A673 (cell line): ENCODE measurements at regions not wholly inside any gene's neighbourhood (a gene's known extent, or its start where the extent isn't known, plus 50 kb on each side); places are given as distances from the start of the nearest gene placed in this dataset.
A peak's percentile ranks its signal among the peaks of the same experiment; 100 is the strongest.

Experiments
- EZH2 ChIP-seq: fragments of 200-600 bp; sonication (generic); IDR thresholded peaks from 2 replicates; pipeline ENCODE4 v1.6.1; 2017; ENCODE audit warnings: borderline replicate concordance, low read depth, mild to moderate bottlenecking, mixed read lengths, antibody characterized with exemption, low read length; ENCODE audit not compliant: poor library complexity, severe bottlenecking
- TF ChIP-seq, protein P1 (sequence below): fragments of 300-800, 200-600 bp; sonication (generic); conservative IDR thresholded peaks from 2 replicates; pipeline ENCODE4 v1.5.1; 2017; ENCODE audit warnings: low read depth, mild to moderate bottlenecking, antibody characterized with exemption, low read length, moderate library complexity, mixed read lengths

DNA sequence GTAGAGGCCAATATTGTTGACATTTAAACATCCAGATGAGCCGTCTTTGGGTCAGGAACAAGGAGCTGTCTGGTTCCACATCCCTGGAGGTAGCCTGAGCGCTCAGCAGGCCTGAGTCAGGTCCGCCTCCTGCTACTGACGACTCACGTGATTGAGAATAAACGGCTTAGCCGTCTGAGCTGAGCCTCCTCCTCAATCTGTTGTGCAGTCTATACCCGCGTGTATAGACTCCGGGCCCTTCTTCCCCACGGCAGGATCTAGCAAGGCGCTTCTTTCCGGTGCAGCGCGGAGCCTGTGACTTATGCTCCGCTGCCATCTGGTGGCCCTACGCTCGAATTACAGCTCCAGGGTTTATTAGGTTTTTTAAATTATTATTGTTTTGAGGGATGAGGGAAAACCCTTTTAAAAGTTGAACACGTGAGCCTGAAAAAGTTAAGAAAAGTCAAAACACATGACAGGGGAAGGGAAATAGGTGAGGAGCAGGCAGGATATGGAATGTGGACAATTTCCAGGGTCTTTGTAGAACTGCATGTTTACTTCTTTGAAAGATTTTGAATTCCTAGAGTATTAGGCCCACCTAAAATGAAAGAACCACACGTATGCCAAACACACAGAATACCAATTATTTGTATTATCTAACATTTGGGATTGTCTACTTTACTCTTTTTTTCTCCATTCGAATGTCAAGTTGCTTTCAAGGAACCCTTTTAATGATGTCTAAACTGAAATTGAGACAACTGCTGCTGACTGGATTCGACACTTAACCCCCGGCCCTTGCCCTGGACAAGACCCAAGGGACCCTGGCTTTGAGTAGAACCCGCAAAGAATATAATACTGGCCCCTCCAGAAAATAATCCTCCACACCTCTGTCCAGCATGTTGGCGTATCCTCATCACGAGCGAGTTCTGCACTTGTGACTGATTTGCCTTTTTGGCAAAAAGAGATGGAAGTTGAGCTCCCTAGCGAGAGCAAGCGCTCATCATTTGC lies 112.4 kb upstream of the ZNF236 start:
- TF ChIP-seq, protein P1, sequence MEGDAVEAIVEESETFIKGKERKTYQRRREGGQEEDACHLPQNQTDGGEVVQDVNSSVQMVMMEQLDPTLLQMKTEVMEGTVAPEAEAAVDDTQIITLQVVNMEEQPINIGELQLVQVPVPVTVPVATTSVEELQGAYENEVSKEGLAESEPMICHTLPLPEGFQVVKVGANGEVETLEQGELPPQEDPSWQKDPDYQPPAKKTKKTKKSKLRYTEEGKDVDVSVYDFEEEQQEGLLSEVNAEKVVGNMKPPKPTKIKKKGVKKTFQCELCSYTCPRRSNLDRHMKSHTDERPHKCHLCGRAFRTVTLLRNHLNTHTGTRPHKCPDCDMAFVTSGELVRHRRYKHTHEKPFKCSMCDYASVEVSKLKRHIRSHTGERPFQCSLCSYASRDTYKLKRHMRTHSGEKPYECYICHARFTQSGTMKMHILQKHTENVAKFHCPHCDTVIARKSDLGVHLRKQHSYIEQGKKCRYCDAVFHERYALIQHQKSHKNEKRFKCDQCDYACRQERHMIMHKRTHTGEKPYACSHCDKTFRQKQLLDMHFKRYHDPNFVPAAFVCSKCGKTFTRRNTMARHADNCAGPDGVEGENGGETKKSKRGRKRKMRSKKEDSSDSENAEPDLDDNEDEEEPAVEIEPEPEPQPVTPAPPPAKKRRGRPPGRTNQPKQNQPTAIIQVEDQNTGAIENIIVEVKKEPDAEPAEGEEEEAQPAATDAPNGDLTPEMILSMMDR: peak; percentile 94
- no peak for TF ChIP-seq EZH2
